GM23338 (cell line): ENCODE measurements at regions not wholly inside any gene's neighbourhood (a gene's known extent, or its start where the extent isn't known, plus 50 kb on each side); places are given as distances from the start of the nearest gene placed in this dataset.

ENCODE experiments used
- ATAC-seq: fragments of 200-7000 bp; cut with Tn5 transposase; 3 replicates; pipeline ENCODE4 v1.9.1; 2020
- DNase-seq: peaks from one replicate; pipeline ENCODE4 v3.0.0-alpha.2; 2015; ENCODE audit warnings: low spot score
- H2AFZ ChIP-seq: fragments of 200-600 bp; sonication (generic); 2 replicates; pipeline ENCODE4 v1.8.0; 2016; ENCODE audit warnings: antibody characterized with exemption, mild to moderate bottlenecking, moderate library complexity
- H3F3A ChIP-seq: fragments of 200-600 bp; sonication (generic); replicated peaks from 2 replicates; pipeline ENCODE4 v1.8.0; 2017; ENCODE audit warnings: antibody characterized with exemption, mixed run types, low read depth
- H3K27ac ChIP-seq: fragments of 200-600 bp; sonication (generic); 2 replicates; pipeline ENCODE4 v1.6.1; 2016; ENCODE audit warnings: low read depth
- H3K27me3 ChIP-seq: fragments of 200-600 bp; sonication (generic); 2 replicates; pipeline ENCODE4 v1.8.0; 2016; ENCODE audit warnings: mild to moderate bottlenecking, mixed run types, moderate library complexity; ENCODE audit not compliant: insufficient read depth
- H3K36me3 ChIP-seq: fragments of 200-600 bp; sonication (generic); 2 replicates; pipeline ENCODE4 v1.8.0; 2016; ENCODE audit warnings: mild to moderate bottlenecking; ENCODE audit not compliant: insufficient read depth
- H3K4me1 ChIP-seq: fragments of 200-600 bp; sonication (generic); 2 replicates; pipeline ENCODE4 v1.8.0; 2016; ENCODE audit warnings: mild to moderate bottlenecking, moderate library complexity; ENCODE audit not compliant: insufficient read depth
- H3K4me2 ChIP-seq: fragments of 200-600 bp; sonication (generic); 2 replicates; pipeline ENCODE4 v1.7.1; 2017; ENCODE audit warnings: mixed run types
- H3K4me3 ChIP-seq: fragments of 200-600 bp; sonication (generic); 2 replicates; pipeline ENCODE4 v1.6.1; 2016; ENCODE audit warnings: mixed run types
- H3K79me2 ChIP-seq: fragments of 200-600 bp; sonication (generic); replicated peaks from 2 replicates; pipeline ENCODE4 v1.8.0; 2017; ENCODE audit warnings: mild to moderate bottlenecking; ENCODE audit not compliant: insufficient read depth
- H3K9me2 ChIP-seq: fragments of 200-600 bp; sonication (generic); 2 replicates; pipeline ENCODE4 v1.8.0; 2017; ENCODE audit not compliant: insufficient read depth
- H4K20me1 ChIP-seq: fragments of 200-600 bp; sonication (generic); replicated peaks from 2 replicates; pipeline ENCODE4 v1.8.0; 2017; ENCODE audit warnings: mild to moderate bottlenecking; ENCODE audit not compliant: insufficient read depth
- H3K27ac Mint-ChIP-seq: 2 replicates; pipeline ENCODE4 v1.8.0; 2020; ENCODE audit warnings: inconsistent platforms, mild to moderate bottlenecking, moderate library complexity, mixed read lengths
- H3K27me3 Mint-ChIP-seq: 3 replicates; pipeline ENCODE4 v1.8.0; 2022; ENCODE audit warnings: low read depth, mild to moderate bottlenecking, moderate library complexity, mixed read lengths, inconsistent platforms; ENCODE audit not compliant: insufficient read depth, poor library complexity
- H3K36me3 Mint-ChIP-seq: 3 replicates; pipeline ENCODE4 v1.8.0; 2021; ENCODE audit warnings: low read depth, mild to moderate bottlenecking, inconsistent platforms, moderate library complexity, mixed read lengths
- H3K4me1 Mint-ChIP-seq: 3 replicates; pipeline ENCODE4 v1.8.0; 2020; ENCODE audit warnings: mild to moderate bottlenecking, inconsistent platforms, mixed read lengths
- H3K4me3 Mint-ChIP-seq: 3 replicates; pipeline ENCODE4 v1.8.0; 2021; ENCODE audit warnings: moderate library complexity, mild to moderate bottlenecking, inconsistent platforms, mixed read lengths
- H3K9me3 Mint-ChIP-seq: 3 replicates; pipeline ENCODE4 v1.8.0; 2020; ENCODE audit warnings: moderate library complexity, mild to moderate bottlenecking, inconsistent platforms, mixed read lengths
- CREB1 ChIP-seq: fragments of 250-450 bp; sonication (Bioruptor Pico); IDR thresholded peaks from 2 replicates; pipeline ENCODE4 v1.5.0; 2020; ENCODE audit warnings: low read depth, mild to moderate bottlenecking, moderate library complexity
- EZH2 ChIP-seq: fragments of 200-600 bp; sonication (generic); IDR thresholded peaks from one replicate; pipeline ENCODE4 v1.8.0; 2017; ENCODE audit warnings: antibody characterized with exemption, mild to moderate bottlenecking, low read depth; ENCODE audit not compliant: unreplicated experiment
- EZH2phosphoT487 ChIP-seq: fragments of 200-600 bp; sonication (generic); IDR thresholded peaks from one replicate; pipeline ENCODE4 v1.8.1; 2018; ENCODE audit warnings: antibody characterized with exemption; ENCODE audit not compliant: unreplicated experiment
- JUNB ChIP-seq: IDR thresholded peaks from one replicate; pipeline ENCODE4 v1.6.1; 2016; ENCODE audit warnings: antibody characterized with exemption; ENCODE audit not compliant: unreplicated experiment
- NANOG ChIP-seq: IDR thresholded peaks from 2 replicates; pipeline ENCODE4 v1.6.1; 2016; ENCODE audit warnings: antibody characterized with exemption, borderline replicate concordance
- POLR2AphosphoS5 ChIP-seq: IDR thresholded peaks from 2 replicates; pipeline ENCODE4 v1.6.1; 2016; ENCODE audit warnings: antibody characterized with exemption, low read depth
- STAT1 ChIP-seq: IDR thresholded peaks from one replicate; pipeline ENCODE4 v1.6.1; 2016; ENCODE audit warnings: antibody characterized with exemption; ENCODE audit not compliant: unreplicated experiment
- ZNF114 ChIP-seq: fragments of 250-450 bp; sonication (Bioruptor Pico); IDR thresholded peaks from 2 replicates; pipeline ENCODE4 v1.5.0; 2020; ENCODE audit warnings: mild to moderate bottlenecking, moderate library complexity
- ZNF331 ChIP-seq: fragments of 250-450 bp; sonication (Bioruptor Pico); IDR thresholded peaks from 2 replicates; pipeline ENCODE4 v1.5.0; 2020; ENCODE audit warnings: low read depth, mild to moderate bottlenecking, moderate library complexity
- ZNF462 ChIP-seq: fragments of 250-450 bp; sonication (Bioruptor Pico); IDR thresholded peaks from 2 replicates; pipeline ENCODE4 v1.5.0; 2020; ENCODE audit warnings: mild to moderate bottlenecking, moderate library complexity
- TF ChIP-seq, protein P1 (sequence below): IDR thresholded peaks from one replicate; pipeline ENCODE4 v1.6.1; 2018; ENCODE audit warnings: antibody characterized with exemption; ENCODE audit not compliant: unreplicated experiment
- TF ChIP-seq, protein P2 (sequence below): IDR thresholded peaks from 2 replicates; pipeline ENCODE4 v1.6.1; 2016; ENCODE audit warnings: antibody characterized with exemption
- TF ChIP-seq, protein P3 (sequence below), 2 experiments: fragments of 200-600 bp in 1 of 2; sonication (generic) in 1 of 2; conservative IDR thresholded peaks; 2 replicates each; pipeline versions ENCODE4 v1.5.1 to v1.6.1; 2016 to 2017; ENCODE audit warnings: antibody characterized with exemption in 2 of 2, low read depth in 2 of 2, mild to moderate bottlenecking in 2 of 2, moderate library complexity in 1 of 2

DNA sequence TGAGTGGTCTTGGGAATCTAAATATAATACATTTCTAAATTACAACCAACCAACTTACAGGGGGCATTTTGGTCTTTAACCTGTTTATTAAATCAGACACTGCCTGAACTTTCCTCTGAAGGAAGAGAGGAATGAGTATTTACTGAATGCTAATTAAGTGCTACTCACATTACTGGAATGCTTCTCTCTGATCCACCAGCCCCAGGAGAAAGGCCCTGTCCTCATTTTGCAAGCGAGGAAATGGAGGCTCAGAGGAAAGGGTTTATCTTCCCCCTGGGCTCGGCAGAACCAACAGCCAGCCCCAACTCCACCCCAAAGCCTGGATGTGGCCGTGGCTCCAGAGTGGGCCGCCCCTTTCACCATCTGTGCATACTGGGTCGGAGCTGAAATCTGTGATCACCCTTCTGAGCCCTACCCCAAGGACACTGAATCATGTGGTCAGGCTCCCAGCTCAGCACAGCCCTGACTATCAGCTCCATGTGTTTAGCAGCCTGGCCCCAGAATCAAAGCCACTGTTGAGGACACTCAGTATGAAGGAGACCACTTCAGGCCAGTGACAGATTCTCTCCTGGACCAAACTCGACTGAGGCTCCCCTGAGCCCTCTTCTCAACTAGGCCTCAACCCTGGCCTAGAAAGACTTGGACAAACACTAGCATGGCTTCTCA, 56.7 kb upstream of the ENPP6 start:
- Histone ChIP-seq H3K27me3 (no peaks in the 10 kb centered on the region), H3K79me2 (no peaks in the 10 kb centered on the region), H4K20me1 (no peaks in the 10 kb centered on the region), H2AFZ (peak overlapping the region; percentile 61; the same call in 1 of the 2 replicates), H3K4me3 (no peak overlapping the region), H3K36me3 (no peaks in the 10 kb centered on the region), H3K9me2 (no peaks in the 10 kb centered on the region), H3F3A (no peaks in the 10 kb centered on the region), H3K4me2 (no peak overlapping the region), H3K27ac (no peak overlapping the region), H3K4me1 (no peaks in the 10 kb centered on the region)
- TF ChIP-seq, protein P1, sequence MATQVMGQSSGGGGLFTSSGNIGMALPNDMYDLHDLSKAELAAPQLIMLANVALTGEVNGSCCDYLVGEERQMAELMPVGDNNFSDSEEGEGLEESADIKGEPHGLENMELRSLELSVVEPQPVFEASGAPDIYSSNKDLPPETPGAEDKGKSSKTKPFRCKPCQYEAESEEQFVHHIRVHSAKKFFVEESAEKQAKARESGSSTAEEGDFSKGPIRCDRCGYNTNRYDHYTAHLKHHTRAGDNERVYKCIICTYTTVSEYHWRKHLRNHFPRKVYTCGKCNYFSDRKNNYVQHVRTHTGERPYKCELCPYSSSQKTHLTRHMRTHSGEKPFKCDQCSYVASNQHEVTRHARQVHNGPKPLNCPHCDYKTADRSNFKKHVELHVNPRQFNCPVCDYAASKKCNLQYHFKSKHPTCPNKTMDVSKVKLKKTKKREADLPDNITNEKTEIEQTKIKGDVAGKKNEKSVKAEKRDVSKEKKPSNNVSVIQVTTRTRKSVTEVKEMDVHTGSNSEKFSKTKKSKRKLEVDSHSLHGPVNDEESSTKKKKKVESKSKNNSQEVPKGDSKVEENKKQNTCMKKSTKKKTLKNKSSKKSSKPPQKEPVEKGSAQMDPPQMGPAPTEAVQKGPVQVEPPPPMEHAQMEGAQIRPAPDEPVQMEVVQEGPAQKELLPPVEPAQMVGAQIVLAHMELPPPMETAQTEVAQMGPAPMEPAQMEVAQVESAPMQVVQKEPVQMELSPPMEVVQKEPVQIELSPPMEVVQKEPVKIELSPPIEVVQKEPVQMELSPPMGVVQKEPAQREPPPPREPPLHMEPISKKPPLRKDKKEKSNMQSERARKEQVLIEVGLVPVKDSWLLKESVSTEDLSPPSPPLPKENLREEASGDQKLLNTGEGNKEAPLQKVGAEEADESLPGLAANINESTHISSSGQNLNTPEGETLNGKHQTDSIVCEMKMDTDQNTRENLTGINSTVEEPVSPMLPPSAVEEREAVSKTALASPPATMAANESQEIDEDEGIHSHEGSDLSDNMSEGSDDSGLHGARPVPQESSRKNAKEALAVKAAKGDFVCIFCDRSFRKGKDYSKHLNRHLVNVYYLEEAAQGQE, result no peak
- TF ChIP-seq ZNF462 (no peak), EZH2 (no peak), ZNF114 (CRISPR knock-in tag) (no peak), CREB1 (CRISPR knock-in tag) (no peak), POLR2AphosphoS5 (no peak), ZNF331 (CRISPR knock-in tag) (no peak), JUNB (no peak), STAT1 (no peak), NANOG (no peak), EZH2phosphoT487 (no peak)
- TF ChIP-seq, protein P2, sequence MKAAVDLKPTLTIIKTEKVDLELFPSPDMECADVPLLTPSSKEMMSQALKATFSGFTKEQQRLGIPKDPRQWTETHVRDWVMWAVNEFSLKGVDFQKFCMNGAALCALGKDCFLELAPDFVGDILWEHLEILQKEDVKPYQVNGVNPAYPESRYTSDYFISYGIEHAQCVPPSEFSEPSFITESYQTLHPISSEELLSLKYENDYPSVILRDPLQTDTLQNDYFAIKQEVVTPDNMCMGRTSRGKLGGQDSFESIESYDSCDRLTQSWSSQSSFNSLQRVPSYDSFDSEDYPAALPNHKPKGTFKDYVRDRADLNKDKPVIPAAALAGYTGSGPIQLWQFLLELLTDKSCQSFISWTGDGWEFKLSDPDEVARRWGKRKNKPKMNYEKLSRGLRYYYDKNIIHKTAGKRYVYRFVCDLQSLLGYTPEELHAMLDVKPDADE, result no peak
- TF ChIP-seq, protein P3, sequence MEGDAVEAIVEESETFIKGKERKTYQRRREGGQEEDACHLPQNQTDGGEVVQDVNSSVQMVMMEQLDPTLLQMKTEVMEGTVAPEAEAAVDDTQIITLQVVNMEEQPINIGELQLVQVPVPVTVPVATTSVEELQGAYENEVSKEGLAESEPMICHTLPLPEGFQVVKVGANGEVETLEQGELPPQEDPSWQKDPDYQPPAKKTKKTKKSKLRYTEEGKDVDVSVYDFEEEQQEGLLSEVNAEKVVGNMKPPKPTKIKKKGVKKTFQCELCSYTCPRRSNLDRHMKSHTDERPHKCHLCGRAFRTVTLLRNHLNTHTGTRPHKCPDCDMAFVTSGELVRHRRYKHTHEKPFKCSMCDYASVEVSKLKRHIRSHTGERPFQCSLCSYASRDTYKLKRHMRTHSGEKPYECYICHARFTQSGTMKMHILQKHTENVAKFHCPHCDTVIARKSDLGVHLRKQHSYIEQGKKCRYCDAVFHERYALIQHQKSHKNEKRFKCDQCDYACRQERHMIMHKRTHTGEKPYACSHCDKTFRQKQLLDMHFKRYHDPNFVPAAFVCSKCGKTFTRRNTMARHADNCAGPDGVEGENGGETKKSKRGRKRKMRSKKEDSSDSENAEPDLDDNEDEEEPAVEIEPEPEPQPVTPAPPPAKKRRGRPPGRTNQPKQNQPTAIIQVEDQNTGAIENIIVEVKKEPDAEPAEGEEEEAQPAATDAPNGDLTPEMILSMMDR (conservative IDR thresholded peaks at IDR 0.05; ENCODE audit: low read depth in 2 of 2), result no peak
- Mint-ChIP-seq H3K4me1 (peaks cover 6% of the 10 kb centered on the region), H3K27me3 (peaks cover 17% of the 10 kb centered on the region), H3K9me3 (peaks cover 47% of the 10 kb centered on the region), H3K27ac (no peak overlapping the region), H3K36me3 (peaks cover 23% of the 10 kb centered on the region), H3K4me3 (no peak overlapping the region)
- DNase-seq, result no peak
- no peak for ATAC-seq
